ENCODE measurements at regions not wholly inside any gene's neighbourhood (a gene's known extent, or its start where the extent isn't known, plus 50 kb on each side); places are given as distances from the start of the nearest gene placed in this dataset.

GRCh38 chr2:75294362-75294761 is 95.0 kb upstream of the TACR1 start:
- TF ChIP-seq CTCF (IDR thresholded peaks at IDR 0.05) (no peak), ATF3 (CRISPR knock-in tag; conservative IDR thresholded peaks at IDR 0.05) (no peak), MAX (CRISPR knock-in tag; IDR thresholded peaks at IDR 0.05) (no peak), ZNF423 (CRISPR knock-in tag; IDR thresholded peaks at IDR 0.05) (no peak), ERG (CRISPR knock-in tag; IDR thresholded peaks at IDR 0.05) (no peak), JUN (CRISPR knock-in tag; IDR thresholded peaks at IDR 0.05) (no peak), HMGXB4 (CRISPR knock-in tag; IDR thresholded peaks at IDR 0.05) (no peak), ETV6 (CRISPR knock-in tag; IDR thresholded peaks at IDR 0.05) (no peak), SMAD3 (CRISPR knock-in tag; IDR thresholded peaks at IDR 0.05; ENCODE audit: borderline replicate concordance) (no peak)
